ENCODE measurements at regions not wholly inside any gene's neighbourhood (a gene's known extent, or its start where the extent isn't known, plus 50 kb on each side); places are given as distances from the start of the nearest gene placed in this dataset.

DNA sequence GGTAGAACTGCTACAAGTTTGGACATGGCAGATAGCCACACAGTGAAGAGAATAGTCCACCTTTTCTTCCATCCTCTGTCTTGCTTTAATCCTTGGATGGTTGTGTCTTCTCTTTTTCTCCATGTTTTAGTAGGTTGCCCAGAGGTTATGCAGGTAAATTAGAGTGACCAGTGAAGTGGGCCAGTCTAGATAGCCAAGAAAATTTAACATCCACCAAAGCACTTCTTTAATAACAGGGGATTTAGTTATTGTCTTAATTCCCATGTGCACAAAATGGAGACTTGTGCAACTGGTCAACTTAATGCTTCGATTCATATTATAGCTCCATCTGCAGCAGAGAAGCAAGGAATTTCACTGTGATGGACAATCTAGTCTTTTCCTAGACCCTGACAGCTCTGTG is 58.8 kb upstream of the RCN1 start:
- TF ChIP-seq, protein P1, sequence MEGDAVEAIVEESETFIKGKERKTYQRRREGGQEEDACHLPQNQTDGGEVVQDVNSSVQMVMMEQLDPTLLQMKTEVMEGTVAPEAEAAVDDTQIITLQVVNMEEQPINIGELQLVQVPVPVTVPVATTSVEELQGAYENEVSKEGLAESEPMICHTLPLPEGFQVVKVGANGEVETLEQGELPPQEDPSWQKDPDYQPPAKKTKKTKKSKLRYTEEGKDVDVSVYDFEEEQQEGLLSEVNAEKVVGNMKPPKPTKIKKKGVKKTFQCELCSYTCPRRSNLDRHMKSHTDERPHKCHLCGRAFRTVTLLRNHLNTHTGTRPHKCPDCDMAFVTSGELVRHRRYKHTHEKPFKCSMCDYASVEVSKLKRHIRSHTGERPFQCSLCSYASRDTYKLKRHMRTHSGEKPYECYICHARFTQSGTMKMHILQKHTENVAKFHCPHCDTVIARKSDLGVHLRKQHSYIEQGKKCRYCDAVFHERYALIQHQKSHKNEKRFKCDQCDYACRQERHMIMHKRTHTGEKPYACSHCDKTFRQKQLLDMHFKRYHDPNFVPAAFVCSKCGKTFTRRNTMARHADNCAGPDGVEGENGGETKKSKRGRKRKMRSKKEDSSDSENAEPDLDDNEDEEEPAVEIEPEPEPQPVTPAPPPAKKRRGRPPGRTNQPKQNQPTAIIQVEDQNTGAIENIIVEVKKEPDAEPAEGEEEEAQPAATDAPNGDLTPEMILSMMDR (IDR thresholded peaks at IDR 0.05): no peak
- TF ChIP-seq POLR2A (IDR thresholded peaks at IDR 0.05) (no peak), POLR2AphosphoS5 (IDR thresholded peaks at IDR 0.05; ENCODE audit: insufficient read depth in 1 of 2, low read depth in 1 of 2) (no peak)

All from vagina (tissue), 2 donors.